NCI-H446 (cell line): ENCODE measurements at regions not wholly inside any gene's neighbourhood (a gene's known extent, or its start where the extent isn't known, plus 50 kb on each side); places are given as distances from the start of the nearest gene placed in this dataset.

Experiments
- DNase-seq, 2 experiments: peaks; one replicate each; lab custom pipeline; 2025; lab: John Stamatoyannopoulos, UW

DNA sequence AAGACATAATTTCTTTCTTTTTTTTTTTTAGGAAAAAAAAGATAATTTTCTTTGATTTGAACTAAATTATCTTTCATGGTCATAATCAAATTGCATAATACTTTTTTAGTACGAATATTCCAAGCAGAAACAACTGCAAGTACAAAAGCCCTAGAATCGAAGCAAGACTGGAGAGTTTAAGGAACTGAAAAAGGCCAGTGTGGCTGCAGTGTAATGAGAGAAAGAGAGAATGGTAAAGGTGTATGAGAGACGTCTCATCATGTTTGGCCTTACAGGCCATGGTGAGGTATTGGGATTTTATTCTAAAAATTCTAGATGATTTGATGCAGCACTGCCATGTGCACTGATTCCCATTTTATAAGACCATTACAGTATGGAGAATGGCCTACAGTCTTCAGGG lies 180.9 kb downstream of the SUCNR1 start:
- no peak for DNase-seq

DNA sequence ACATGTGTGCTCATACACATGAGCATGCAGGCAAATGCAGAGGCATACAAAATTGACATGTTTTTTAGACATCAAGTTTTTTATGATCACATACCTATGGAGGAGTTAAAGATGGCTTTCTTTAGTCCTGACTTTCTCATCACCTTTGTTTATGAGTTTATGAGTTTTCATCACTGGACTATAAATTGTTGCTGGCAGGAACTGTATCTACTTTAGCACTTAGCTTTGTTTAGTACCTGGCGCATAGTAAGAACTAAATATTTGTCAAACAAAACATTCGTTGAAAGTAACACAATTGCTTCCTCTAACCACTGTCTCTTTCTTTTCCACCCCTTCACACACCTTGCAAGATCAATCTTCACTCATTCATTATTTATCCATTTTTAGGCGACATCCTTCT lies 182.6 kb downstream of the SUCNR1 start:
- DNase-seq = no peak

DNA sequence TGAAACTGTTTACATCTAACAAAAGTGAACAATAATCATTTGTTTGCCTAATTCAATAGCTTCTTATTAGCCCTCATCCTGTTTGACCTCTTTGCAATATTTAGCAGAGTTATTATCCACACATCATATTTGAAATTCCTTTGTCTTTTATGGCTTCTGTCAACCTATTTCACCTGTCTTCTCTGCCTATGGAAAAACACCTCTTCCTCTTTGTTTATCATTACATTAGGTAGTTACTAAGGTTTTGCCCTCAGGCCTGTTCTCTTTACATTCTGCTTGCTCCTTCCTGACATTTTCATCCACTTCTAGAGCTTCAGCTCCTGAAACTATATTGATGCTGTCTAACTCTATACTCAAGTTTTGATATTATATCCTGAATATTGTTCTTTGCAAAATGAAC lies 183.0 kb downstream of the SUCNR1 start:
- no peak for DNase-seq

DNA sequence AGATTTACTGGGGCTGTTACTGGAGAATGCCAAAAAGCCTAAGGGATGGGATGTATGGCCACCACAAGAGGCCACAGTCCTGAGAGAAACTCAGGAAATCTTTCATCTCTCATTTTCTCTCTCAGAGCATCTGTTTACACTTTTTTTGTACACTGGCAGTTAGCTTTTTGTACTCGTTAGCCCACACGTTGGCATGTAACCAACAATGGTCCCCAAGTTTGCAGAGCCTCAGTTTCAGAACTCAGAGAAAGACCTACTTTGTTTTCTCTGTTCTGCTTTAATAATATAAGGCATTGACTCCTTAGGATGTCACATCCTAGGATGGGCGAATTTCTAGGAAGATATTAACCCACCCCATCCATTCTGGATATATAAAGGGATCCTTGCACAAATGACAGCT lies 183.5 kb downstream of the SUCNR1 start:
- no peak for DNase-seq

DNA sequence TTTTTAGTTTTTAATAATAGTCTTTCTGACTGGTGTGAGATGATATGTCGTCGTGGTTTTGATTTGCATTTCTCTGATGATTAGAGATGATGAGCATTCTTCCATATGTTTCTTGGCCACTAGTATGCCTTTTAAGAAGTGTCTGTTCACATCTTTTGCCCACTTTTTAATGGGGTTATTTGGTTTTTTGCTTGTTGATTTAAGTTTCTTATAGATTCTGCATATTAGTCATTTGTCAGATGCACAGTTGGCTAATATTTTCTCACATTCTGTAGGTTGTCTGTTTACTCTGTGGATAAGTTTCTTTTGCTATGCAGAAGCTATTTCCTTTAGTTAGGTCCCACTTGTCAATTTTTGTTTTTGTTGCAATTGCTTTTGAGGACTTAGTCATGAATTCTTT lies 185.4 kb downstream of the SUCNR1 start:
- DNase-seq = no peak

DNA sequence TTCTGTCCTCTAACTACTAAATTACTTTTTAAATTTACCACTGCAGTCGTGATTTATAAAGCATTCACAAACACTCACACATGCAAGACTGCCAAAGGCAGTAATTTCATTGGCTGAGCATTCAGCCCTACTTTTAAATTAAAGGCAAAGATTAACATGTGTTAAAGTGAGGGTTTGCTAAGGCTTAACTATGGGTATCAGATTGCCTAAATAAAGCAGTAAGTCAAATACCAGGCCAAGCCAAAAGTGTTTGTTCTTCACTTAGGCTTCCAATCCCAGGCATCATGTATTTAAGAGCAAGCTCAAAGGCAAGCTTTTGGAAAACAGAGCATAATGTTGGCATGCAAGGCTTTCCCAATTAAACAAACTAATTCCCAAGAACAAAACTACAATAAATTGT lies 187.3 kb downstream of the SUCNR1 start:
- no peak for DNase-seq

DNA sequence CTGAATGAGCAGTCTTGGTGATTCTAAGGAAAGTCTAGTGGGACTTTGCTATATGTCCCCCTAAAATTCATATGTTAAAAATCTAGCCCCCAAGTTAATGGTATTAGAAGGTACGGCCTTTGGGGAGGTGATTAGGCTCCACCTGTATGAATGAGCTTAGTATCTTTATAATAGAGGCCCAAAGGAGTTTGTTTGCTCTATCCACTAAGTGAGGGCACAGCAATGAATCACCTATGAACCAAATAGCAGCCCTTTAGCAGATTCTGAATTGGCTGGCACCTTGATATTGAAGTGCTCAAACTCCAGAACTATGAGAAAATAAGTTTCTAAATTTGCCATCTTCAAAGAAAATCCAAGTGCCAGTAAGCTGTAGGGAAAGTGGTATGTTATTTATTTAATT lies 187.9 kb downstream of the SUCNR1 start:
- no peak for DNase-seq

DNA sequence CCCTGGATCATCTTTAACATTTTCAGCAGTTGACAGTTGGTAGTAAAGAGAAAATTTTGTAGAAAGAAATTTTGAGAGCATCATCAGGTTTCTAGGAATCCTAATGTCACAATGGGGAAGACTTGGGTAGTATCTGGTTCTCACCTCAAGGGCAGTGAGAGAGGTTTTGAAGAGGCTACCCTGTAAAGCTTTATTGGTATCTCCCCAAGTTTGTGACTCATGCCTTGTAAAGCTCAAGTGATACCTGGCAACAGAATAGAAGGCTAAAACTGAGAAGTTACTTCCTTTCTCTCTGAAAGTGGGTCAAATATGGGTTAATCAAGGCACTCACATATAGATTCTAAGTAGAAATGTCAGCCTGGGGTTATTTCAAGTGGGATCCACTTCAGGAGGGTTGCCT lies 196.4 kb downstream of the SUCNR1 start:
- DNase-seq = no peak

DNA sequence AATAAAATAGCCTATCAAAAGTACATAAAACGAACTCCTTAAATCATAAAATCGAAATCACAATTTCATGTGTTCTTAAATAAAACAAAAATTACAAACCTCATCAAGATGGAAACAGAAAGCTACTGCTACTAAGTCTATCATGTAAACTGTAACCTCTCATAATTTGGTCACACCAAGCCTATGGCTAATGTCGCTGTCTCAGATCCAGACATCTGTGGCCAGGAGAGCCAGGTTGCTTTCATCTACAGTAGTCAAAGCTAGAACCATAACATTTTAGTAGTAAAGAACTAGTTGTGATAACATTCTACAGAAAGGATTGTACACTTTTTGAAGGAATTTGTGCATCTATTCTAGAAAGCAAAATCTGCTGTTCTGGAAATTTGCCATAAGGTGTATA lies 197.4 kb upstream of the MBNL1 start:
- no peak for DNase-seq

DNA sequence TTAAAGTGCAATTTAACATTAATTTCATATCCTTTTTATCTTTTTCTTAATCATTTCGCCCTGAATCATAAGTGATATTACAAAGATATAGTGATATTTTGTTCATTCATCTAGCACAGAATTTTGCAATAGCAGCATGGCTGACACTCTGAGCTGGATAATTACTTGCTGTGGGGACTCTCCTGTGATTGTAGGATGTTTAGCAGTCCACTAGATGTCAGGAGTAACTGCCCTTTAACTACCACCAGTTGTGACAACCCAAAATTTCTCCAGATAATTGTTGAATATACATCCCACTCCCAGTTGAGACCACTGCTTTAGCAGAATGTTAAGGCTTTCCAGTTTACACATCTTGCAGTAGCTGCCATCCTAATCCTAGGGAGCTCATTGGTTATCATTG lies 196.8 kb upstream of the MBNL1 start:
- DNase-seq = no peak

DNA sequence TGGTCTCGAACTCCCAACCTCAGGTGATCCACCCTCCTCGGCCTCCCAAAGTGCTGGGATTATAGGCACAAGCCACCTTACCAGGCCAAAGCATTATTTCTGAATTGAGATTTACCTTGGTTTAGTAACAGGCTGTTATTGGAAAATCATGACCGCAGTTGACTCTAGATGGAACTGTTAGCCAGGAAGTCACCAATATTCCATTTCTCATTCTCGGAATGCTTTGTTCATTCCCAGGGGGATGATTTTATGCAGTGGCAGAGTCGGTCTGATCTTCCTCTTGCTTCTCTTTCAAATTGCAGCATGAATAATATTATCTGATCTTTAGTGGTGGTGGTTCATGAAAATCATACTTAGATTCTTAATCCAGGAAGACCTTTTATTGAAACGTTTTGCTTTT lies 195.5 kb upstream of the MBNL1 start:
- no peak for DNase-seq

DNA sequence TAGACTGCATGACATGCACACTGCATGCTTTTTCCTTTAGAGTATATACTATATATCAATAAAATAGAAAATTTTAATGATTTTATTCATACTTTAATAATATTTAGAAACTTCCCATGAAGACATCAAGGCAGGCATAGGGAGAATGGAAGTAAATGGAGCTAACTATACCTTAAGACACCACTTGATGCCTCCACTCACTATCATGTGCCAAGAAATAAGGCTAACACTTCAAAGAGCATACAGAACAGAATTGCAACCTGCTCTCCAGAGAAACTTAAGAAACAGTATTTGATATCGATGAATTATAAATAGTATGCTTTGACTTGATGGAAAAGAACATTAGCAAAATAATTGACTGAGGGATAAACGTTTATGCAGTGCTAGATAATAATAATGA lies 192.6 kb upstream of the MBNL1 start:
- DNase-seq = no peak

DNA sequence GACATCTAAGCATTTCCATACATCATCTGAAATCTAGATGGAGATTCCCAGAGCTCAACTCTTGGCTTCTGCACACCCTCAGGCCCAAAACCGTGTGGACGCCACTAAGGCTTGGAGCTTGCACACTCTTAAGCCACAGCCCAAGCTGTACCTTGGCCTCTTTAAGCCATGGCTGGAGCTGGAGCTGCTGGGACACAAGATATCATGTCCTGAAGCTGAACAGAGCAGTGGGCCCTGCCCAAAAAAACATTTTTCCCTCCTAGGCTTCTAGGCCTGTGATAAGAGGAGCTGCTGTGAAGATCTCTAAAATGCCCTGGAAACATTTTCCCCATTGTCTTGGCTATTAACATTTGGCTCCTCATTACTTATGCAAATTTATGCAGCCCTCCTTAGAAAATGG lies 188.7 kb upstream of the MBNL1 start:
- DNase-seq = no peak

DNA sequence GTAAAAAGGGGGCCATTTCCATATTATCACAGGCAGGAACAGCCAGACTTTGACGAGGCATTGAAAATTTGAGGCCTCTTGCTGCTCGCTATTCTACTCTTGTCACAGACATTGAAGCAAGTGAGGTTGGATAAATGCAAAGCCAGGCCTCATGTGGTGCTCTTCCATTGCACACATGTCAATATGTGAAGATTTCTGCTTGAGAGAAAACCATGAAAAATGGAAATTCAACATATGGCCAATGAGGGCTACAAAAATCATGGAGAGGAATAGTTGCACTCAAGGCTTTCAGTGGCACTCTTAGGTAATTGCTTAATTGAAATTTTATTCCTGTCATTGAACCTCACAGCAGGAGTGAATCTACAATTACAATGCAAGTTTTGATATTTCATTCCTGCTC lies 185.6 kb upstream of the MBNL1 start:
- DNase-seq = no peak

DNA sequence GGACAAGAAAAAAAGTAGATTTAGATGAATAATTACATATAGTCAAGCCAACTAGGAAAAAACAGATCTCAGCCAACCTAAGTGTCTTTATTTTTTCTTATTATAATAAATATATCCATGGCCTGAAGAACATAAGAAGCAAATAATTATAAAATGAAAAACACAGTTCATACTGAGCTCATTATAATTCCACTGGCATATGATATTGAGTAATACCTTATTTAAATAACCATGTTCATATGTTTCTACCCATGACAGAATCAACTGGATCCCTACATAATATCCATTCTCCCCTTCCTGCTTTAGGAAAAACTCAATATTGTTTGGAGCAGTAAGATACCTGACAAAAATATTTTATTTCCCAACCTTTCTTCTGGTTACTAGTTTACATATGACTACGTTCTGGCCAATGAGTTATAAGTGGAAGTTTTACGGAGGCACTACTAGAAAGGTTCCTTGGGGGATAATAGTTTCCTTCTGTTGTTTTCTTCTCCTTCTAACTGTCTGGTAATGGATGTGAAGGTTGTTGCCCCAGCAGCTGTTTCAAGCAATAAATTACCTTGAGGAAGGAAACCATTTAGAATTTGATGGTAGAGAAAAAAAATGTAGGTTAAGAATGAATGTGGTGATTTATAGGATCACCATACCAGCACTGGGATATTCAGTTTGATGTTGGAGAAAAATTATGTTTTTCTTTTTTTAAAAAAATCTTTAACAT lies 184.1 kb upstream of the MBNL1 start:
- no peak for DNase-seq

DNA sequence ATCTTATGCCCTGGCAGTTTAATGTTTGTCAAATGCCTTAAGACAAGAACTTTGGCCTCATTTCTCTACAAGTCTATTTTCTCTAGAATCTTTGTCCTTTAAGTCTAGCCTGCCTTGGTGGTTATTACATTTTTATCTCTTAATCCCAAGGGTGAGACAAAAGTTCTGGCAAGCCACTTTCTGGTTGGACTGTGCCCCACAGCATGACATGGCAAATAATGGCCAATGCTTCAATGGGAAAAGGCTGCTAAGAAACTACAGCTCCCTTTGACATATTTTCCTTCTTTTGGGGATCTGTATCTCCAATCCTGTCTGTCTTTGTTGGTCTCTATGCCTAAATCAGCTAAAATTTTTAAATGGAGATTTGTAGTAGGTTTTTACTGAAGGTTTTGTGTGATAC lies 181.6 kb upstream of the MBNL1 start:
- DNase-seq = no peak

DNA sequence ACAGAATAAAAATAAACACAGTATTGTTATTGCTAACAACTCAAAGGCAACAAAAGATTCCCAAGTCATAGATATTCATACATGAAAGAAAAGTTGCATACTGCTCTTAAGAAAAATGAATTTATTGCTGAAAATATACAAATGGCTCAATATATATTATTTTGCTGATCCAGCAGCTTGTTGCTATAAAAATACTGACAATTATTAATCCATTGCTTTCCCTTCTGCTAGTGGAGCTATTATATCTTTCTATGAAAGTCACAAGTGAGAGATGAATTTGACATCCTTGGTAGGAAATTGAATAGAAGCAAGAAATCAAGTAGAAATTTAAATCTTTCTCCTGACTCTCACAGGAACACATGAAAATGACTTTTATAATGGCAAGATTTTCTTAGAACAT lies 179.2 kb upstream of the MBNL1 start:
- DNase-seq = no peak

DNA sequence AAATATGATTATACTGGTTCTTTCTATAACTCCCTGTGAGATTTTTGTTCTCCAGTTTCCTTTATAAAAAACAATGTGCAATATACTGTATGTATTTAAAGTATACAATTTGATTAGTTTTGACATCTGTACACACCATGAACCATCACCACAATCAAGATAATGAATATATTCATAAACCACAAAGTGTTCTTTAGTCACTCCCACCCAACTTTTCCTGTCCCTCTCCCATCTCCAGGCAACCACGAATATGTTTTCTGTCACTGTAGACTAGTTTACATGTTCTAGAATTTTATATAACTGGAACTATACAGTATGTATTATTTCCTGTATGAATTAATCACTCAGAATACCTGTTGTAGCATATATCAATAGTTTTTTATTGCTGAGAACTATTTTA lies 177.0 kb upstream of the MBNL1 start:
- no peak for DNase-seq

DNA sequence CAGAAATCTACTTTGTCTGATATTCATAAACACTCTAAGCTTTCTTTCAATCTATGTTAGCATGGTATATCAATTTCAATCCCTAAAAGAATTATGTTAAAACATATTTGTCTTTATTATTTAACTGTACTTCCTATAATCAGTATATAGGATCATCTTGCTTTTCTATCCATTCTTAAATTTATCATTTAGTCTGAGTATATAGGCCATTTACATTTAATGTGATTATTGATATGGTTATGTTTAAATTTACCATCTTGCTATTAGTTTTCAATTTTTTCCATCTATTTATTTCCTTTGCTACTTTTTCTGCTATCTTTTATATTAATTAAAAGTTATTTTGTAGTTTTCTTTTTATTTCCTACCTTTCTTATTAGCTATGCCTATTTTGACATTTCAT lies 174.8 kb upstream of the MBNL1 start:
- DNase-seq = no peak

DNA sequence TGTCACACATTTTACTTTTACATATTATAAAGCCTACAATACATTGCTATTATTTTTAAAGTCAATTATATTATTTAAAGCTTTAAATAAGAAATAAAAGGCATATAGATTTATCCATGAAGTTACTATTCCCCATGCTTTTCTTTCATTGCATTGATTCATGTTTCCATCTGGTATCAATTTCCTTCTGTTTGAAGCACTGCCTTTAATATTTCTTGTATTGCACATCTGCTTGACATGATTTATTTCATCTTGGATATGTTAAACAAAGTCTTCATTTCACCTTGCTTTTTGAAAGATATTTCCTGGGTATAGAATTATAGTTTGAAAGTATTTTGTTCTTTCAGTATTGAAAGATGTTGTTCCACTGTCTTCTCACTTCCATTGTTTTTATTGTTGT lies 174.3 kb upstream of the MBNL1 start:
- no peak for DNase-seq

DNA sequence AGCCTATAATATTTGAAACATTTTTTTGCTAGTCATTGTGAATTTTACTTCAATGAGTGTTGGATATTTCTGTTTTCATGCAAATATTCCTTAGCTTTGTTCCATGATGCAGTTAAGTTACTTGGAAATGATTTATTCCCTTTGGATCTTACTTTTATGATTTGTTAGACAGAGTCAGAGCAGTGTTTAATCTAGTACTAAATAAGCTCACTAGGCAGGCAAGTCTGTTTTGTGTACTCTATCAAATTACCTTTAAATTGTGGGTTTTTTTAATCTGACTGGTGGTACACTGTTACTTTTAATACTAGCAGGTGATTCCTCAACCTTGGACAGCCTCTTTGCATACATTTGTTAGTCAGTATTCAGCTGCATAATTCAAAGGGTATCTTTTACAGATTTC lies 173.3 kb upstream of the MBNL1 start:
- no peak for DNase-seq

DNA sequence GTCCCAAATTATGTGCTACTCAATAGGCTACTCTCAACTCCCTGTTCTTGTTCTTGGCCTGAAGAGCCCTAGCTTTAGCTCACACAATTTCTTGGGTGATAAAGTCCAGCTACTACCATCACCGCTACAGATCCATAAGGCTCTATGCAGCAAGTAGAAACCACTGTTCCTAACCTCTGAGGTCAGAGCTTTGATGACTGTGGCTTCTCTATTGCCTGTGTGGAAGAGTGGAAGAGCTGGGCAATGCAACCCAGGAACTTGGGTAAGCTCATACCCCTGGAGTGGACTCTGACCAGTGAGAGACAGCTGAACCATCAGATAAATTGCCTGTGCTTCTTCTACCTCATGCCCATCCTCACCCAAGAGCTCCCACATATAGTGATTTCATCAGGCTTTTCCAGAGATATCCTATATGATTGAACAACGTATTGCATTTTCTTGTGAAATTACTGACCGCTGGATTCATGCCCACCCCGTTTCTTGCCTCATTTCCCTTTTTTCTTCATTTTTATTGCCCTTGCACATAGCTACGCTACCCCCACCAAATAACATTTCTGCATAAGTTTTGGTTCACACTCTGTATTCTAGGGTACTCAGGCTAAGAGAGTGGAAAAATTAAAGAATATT lies 172.3 kb upstream of the MBNL1 start:
- DNase-seq = no peak

DNA sequence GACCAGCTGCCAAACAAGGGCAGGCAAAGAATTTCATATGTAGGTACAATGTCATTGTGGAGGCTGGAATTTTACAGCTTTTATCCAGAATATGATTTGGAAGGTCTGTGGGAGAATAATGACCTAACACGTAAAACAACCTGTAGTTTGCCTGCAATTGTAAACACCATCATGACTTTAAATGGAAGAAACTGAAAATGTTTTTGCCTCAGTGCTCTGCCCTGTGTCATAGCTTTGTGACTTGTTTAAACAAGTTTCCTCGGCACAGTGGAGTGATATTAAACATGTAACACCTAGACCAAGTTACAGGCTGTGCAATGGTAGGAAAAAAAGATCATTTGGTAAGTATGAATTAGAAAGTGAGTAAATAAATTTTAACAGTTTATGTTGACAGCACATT lies 171.6 kb upstream of the MBNL1 start:
- DNase-seq = no peak

DNA sequence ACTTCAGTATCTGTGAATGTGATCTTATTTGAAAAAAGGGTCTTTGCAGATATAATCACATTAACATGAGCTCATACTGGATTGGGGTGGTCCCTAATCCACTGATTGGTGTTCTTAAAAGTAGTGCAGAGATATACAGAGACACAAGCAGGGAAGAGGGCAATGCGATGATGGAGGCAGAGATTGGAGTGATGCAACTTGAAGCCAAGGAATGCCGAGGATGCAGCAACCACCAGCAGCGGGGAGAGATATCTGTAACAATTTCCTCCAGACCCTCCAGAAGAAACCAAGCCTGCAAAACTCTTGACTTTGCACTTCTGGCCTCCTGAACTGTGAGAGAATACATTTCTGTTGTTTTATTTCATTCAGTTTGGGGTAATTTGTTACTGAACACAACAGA lies 171.0 kb upstream of the MBNL1 start:
- DNase-seq = no peak
